BLaER1 treated with 17β-estradiol and CSF1 and Interleukin-3, amounts not matched to agents 10 nM and 100 nM (cell line): ENCODE measurements at regions not wholly inside any gene's neighbourhood (a gene's known extent, or its start where the extent isn't known, plus 50 kb on each side); places are given as distances from the start of the nearest gene placed in this dataset.
"Not testable (repeated sequence)": the region's sequence is repeated elsewhere in the genome, so short reads cannot be mapped to it uniquely, and the experiment has no call there.

Source experiments
- H3K27ac ChIP-seq, 11 experiments: shearing (Covaris generic); formaldehyde crosslinking; 2 replicates each; pipeline ENCODE4 v1.8.1; 2022
- H3K27me3 ChIP-seq, 11 experiments: shearing (Covaris generic); formaldehyde crosslinking; 2 replicates each; pipeline ENCODE4 v1.8.1; 2022
- H3K36me3 ChIP-seq, 11 experiments: shearing (Covaris generic); formaldehyde crosslinking; 2 replicates each; pipeline ENCODE4 v1.8.1; 2022
- H3K4me1 ChIP-seq, 10 experiments: shearing (Covaris generic); formaldehyde crosslinking; 2 replicates each; pipeline ENCODE4 v1.8.1; 2022
- H3K4me2 ChIP-seq, 11 experiments: shearing (Covaris generic); formaldehyde crosslinking; 2 replicates each; pipeline ENCODE4 v1.8.1; 2022
- H3K4me3 ChIP-seq, 10 experiments: shearing (Covaris generic); formaldehyde crosslinking; 2 replicates each; pipeline ENCODE4 v1.8.1; 2022
- H3K9ac ChIP-seq, 11 experiments: shearing (Covaris generic); formaldehyde crosslinking; 2 replicates each; pipeline ENCODE4 v1.8.1; 2022
- H3K9me3 ChIP-seq, 11 experiments: shearing (Covaris generic); formaldehyde crosslinking; replicated peaks in 1 of 11; 2 replicates each; pipeline ENCODE4 v1.8.1; 2022
- H4K20me1 ChIP-seq, 11 experiments: shearing (Covaris generic); formaldehyde crosslinking; 2 replicates each; pipeline ENCODE4 v1.8.1; 2022
- Cebpa-rat ChIP-seq, 11 experiments: shearing (Covaris generic); IDR thresholded peaks; 2 replicates each; pipeline ENCODE4 v1.8.1; 2022

- H3K27me3 ChIP-seq = no peaks in the 10 kb centered on the region; a peak in 1 of 22 replicates
- H3K9me3 ChIP-seq = peaks cover 0 to 28% (median 13%) of the 10 kb centered on the region in 11 experiments; a peak in 13 of 22 replicates
- H3K27ac ChIP-seq = no peak overlapping the region
- no peaks in the 10 kb centered on the region for H4K20me1 ChIP-seq
- no peak overlapping the region for H3K4me3 ChIP-seq
- H3K9ac ChIP-seq = no peak overlapping the region
- peak overlapping the region in 1 of 11 experiments; percentile 22; a peak in 2 of 22 replicates for H3K4me2 ChIP-seq
- no peak for TF ChIP-seq Cebpa-rat (IDR thresholded peaks at IDR 0.05)
- peaks cover 16 to 60% (median 36%) of the 10 kb centered on the region in 10 experiments for H3K4me1 ChIP-seq
- H3K36me3 ChIP-seq = no peaks in the 10 kb centered on the region
Observed at GRCh38 chr5:2542821-2543220, 208.7 kb downstream of the IRX2 start.

- Histone ChIP-seq H4K20me1 (no peaks in the 10 kb centered on the region), H3K4me2 (peak overlapping the region in 4 of 11 experiments; percentile 22 to 99 (median 26); a peak in 3 of 22 replicates), H3K27ac (no peak overlapping the region), H3K9me3 (peaks cover 0 to 28% (median 13%) of the 10 kb centered on the region in 11 experiments; a peak in 13 of 22 replicates), H3K4me3 (no peak overlapping the region), H3K9ac (no peak overlapping the region), H3K36me3 (no peaks in the 10 kb centered on the region), H3K4me1 (peaks cover 21 to 64% (median 41%) of the 10 kb centered on the region in 10 experiments), H3K27me3 (no peaks in the 10 kb centered on the region; a peak in 1 of 22 replicates)
- no peak for TF ChIP-seq Cebpa-rat (IDR thresholded peaks at IDR 0.05)
Observed at GRCh38 chr5:2542026-2542425, 209.5 kb downstream of the IRX2 start.

GRCh38 chr5:2538169-2538568, 213.3 kb downstream of the IRX2 start:
- H3K4me2 ChIP-seq = peak overlapping the region; percentile 84 to 99 (median 93)
- H3K4me1 ChIP-seq = peaks cover 43 to 93% (median 78%) of the 10 kb centered on the region in 10 experiments

GRCh38 chr5:2537378-2538145, 213.9 kb downstream of the IRX2 start:
- peak overlapping the region; percentile 84 to 99 (median 93) for H3K4me2 ChIP-seq

More at GRCh38 chr5:2538169-2538568, 213.3 kb downstream of the IRX2 start:
- TF ChIP-seq Cebpa-rat (IDR thresholded peaks at IDR 0.05) = no peak
- Histone ChIP-seq H3K9me3 (peaks cover 10 to 16% (median 12%) of the 10 kb centered on the region in 11 experiments), H3K27me3 (peaks cover 0 to 6% (median 0%) of the 10 kb centered on the region in 11 experiments; a peak in 2 of 22 replicates), H3K9ac (peak overlapping the region in 10 of 11 experiments; percentile 53 to 89 (median 82); a peak in 20 of 22 replicates), H3K4me3 (peak overlapping the region; percentile 37 to 69 (median 62)), H4K20me1 (no peaks in the 10 kb centered on the region), H3K36me3 (no peaks in the 10 kb centered on the region), H3K27ac (peak overlapping the region in 10 of 11 experiments; percentile 22 to 93 (median 87); a peak in 19 of 22 replicates)

GRCh38 chr5:2536632-2537377, 214.7 kb downstream of the IRX2 start:
- Histone ChIP-seq H3K4me1 (peaks cover 43 to 97% (median 85%) of the 10 kb centered on the region in 10 experiments), H3K9me3 (peaks cover 10 to 17% (median 13%) of the 10 kb centered on the region in 11 experiments), H3K4me2 (peak overlapping the region; percentile 84 to 99 (median 93)), H4K20me1 (no peaks in the 10 kb centered on the region), H3K4me3 (peak overlapping the region; percentile 37 to 69 (median 62)), H3K36me3 (no peaks in the 10 kb centered on the region), H3K27me3 (peaks cover 0 to 6% (median 0%) of the 10 kb centered on the region in 11 experiments; a peak in 2 of 22 replicates), H3K27ac (peak overlapping the region in 10 of 11 experiments; percentile 22 to 93 (median 87); a peak in 20 of 22 replicates), H3K9ac (peak overlapping the region; percentile 46 to 89 (median 81); a peak in 21 of 22 replicates)
- no peak for TF ChIP-seq Cebpa-rat (IDR thresholded peaks at IDR 0.05)

More at GRCh38 chr5:2537378-2538145, 213.9 kb downstream of the IRX2 start:
- no peaks in the 10 kb centered on the region for H4K20me1 ChIP-seq
- H3K9me3 ChIP-seq = peaks cover 10 to 17% (median 13%) of the 10 kb centered on the region in 11 experiments
- no peak for TF ChIP-seq Cebpa-rat (IDR thresholded peaks at IDR 0.05)
- H3K4me1 ChIP-seq = peaks cover 43 to 97% (median 83%) of the 10 kb centered on the region in 10 experiments
- H3K36me3 ChIP-seq = no peaks in the 10 kb centered on the region
- peak overlapping the region; percentile 46 to 89 (median 81); a peak in 21 of 22 replicates for H3K9ac ChIP-seq
- H3K27ac ChIP-seq = peak overlapping the region in 10 of 11 experiments; percentile 22 to 93 (median 87); a peak in 20 of 22 replicates
- H3K4me3 ChIP-seq = peak overlapping the region; percentile 37 to 69 (median 62)
- H3K27me3 ChIP-seq = peaks cover 0 to 6% (median 0%) of the 10 kb centered on the region in 11 experiments; a peak in 2 of 22 replicates

- no peaks in the 10 kb centered on the region for H3K36me3 ChIP-seq
- TF ChIP-seq Cebpa-rat (IDR thresholded peaks at IDR 0.05) = peak in 3 of 11 experiments; percentile 64 to 86 (median 65); a peak in 7 of 22 replicates
- H4K20me1 ChIP-seq = no peaks in the 10 kb centered on the region
Observed at GRCh38 chr5:2534970-2535369, 216.5 kb downstream of the IRX2 start.

GRCh38 chr5:2534251-2534650, 217.2 kb downstream of the IRX2 start:
- H3K36me3 ChIP-seq = no peaks in the 10 kb centered on the region; a peak in 1 of 22 replicates
- H3K27me3 ChIP-seq = peaks cover 0 to 6% (median 0%) of the 10 kb centered on the region in 11 experiments; a peak in 2 of 22 replicates
- peaks cover 18 to 24% (median 20%) of the 10 kb centered on the region in 11 experiments for H3K9me3 ChIP-seq
- H3K4me2 ChIP-seq = peak overlapping the region in 9 of 11 experiments; percentile 33 to 99 (median 94); a peak in 17 of 22 replicates
- peak overlapping the region in 1 of 10 experiments; percentile 64; a peak in 1 of 20 replicates for H3K4me3 ChIP-seq
- peaks cover 41 to 97% (median 88%) of the 10 kb centered on the region in 10 experiments for H3K4me1 ChIP-seq
- peak overlapping the region in 8 of 11 experiments; percentile 79 to 93 (median 90); a peak in 15 of 22 replicates for H3K27ac ChIP-seq
- TF ChIP-seq Cebpa-rat (IDR thresholded peaks at IDR 0.05) = no peak
- no peaks in the 10 kb centered on the region for H4K20me1 ChIP-seq
- peak overlapping the region in 6 of 11 experiments; percentile 76 to 89 (median 87); a peak in 10 of 22 replicates for H3K9ac ChIP-seq

More at GRCh38 chr5:2534970-2535369, 216.5 kb downstream of the IRX2 start:
- Histone ChIP-seq H3K27ac (peak overlapping the region in 8 of 11 experiments; percentile 79 to 93 (median 90); a peak in 15 of 22 replicates), H3K9me3 (peaks cover 12 to 17% (median 14%) of the 10 kb centered on the region in 11 experiments), H3K4me3 (peak overlapping the region in 3 of 10 experiments; percentile 22 to 64 (median 61); a peak in 5 of 20 replicates), H3K27me3 (peaks cover 0 to 6% (median 0%) of the 10 kb centered on the region in 11 experiments; a peak in 2 of 22 replicates), H3K4me2 (peak overlapping the region; percentile 12 to 99 (median 93); a peak in 19 of 22 replicates), H3K9ac (peak overlapping the region in 6 of 11 experiments; percentile 76 to 89 (median 87); a peak in 10 of 22 replicates), H3K4me1 (peaks cover 43 to 97% (median 90%) of the 10 kb centered on the region in 10 experiments)

GRCh38 chr5:2533848-2534247, 217.6 kb downstream of the IRX2 start:
- Histone ChIP-seq H3K27ac (peak overlapping the region in 6 of 11 experiments; percentile 86 to 93 (median 92); a peak in 13 of 22 replicates), H3K4me2 (peak overlapping the region in 7 of 11 experiments; percentile 74 to 99 (median 98); a peak in 13 of 22 replicates), H3K4me3 (peak overlapping the region in 1 of 10 experiments; percentile 64; a peak in 1 of 20 replicates), H3K9ac (peak overlapping the region in 4 of 11 experiments; percentile 85 to 89 (median 89); a peak in 6 of 22 replicates), H3K9me3 (peaks cover 22 to 28% (median 24%) of the 10 kb centered on the region in 11 experiments), H3K4me1 (peaks cover 37 to 93% (median 84%) of the 10 kb centered on the region in 10 experiments)
- H3K27me3 ChIP-seq, H4K20me1 ChIP-seq, H3K36me3 ChIP-seq: not testable (repeated sequence)
